CD4-positive, alpha-beta T cell (primary cell): ENCODE measurements at regions not wholly inside any gene's neighbourhood (a gene's known extent, or its start where the extent isn't known, plus 50 kb on each side); places are given as distances from the start of the nearest gene placed in this dataset.

Source experiments
- ATAC-seq: fragments of 200-7000 bp; cut with Tn5 transposase; one replicate; pipeline ENCODE4 v1.10.0; 2022; ENCODE audit warnings: mild to moderate bottlenecking; ENCODE audit not compliant: poor library complexity
- CTCF ChIA-PET: fragments of 350-600 bp; sonication (Branson Sonifier 250); formaldehyde crosslinking; loops from one replicate; lab custom pipeline; 2021; ENCODE audit warnings: antibody characterized with exemption, inconsistent platforms; lab: Charles Lee
- POLR2A ChIA-PET: fragments of 350-600 bp; sonication (Branson Sonifier 250); formaldehyde crosslinking; loops from one replicate; lab custom pipeline; 2021; ENCODE audit warnings: antibody characterized with exemption, inconsistent platforms; lab: Charles Lee
- DNase-seq, 14 experiments: peaks; one replicate each; pipeline ENCODE4 v3.0.0-alpha.2; 2013 to 2020; ENCODE audit warnings: mixed read lengths in 2 of 14
- H3K27ac ChIP-seq, 2 donors: one replicate each; pipeline versions ENCODE4 v1.5.1 to v1.7.0; 2013; ENCODE audit warnings: low read length in 2 of 2, low read depth in 1 of 2, mild to moderate bottlenecking in 1 of 2
- H3K27me3 ChIP-seq, 2 experiments: 1 replicate in 1 of 2; 2 replicates in 1 of 2; pipeline versions ENCODE4 v1.6.1 to v1.7.0; 2013; ENCODE audit warnings: low read length in 2 of 2, control low read depth in 1 of 2, mild to moderate bottlenecking in 1 of 2, moderate library complexity in 1 of 2; ENCODE audit not compliant: insufficient read depth in 2 of 2, control insufficient read depth in 1 of 2
- H3K36me3 ChIP-seq: one replicate; pipeline ENCODE4 v1.6.1; 2013; ENCODE audit warnings: low read length, control low read depth; ENCODE audit not compliant: insufficient read depth
- H3K4me1 ChIP-seq: one replicate; pipeline ENCODE4 v1.6.1; 2013; ENCODE audit warnings: low read length, control low read depth; ENCODE audit not compliant: insufficient read depth
- H3K4me3 ChIP-seq: one replicate; pipeline ENCODE4 v1.5.1; 2013; ENCODE audit warnings: mild to moderate bottlenecking, low read length, moderate library complexity
- H3K9me3 ChIP-seq, 2 experiments: 1 replicate in 1 of 2; 2 replicates in 1 of 2; pipeline versions ENCODE4 v1.6.1 to v1.7.0; 2013; ENCODE audit warnings: low read length in 2 of 2, mild to moderate bottlenecking in 2 of 2, control low read depth in 1 of 2, moderate library complexity in 1 of 2; ENCODE audit not compliant: control insufficient read depth in 1 of 2, insufficient read depth in 1 of 2
- H3K27ac Mint-ChIP-seq: one replicate; pipeline ENCODE4 v1.8.0; 2020; ENCODE audit warnings: mixed read lengths
- H3K27me3 Mint-ChIP-seq: one replicate; pipeline ENCODE4 v1.8.0; 2021; ENCODE audit warnings: mixed read lengths
- H3K36me3 Mint-ChIP-seq: one replicate; pipeline ENCODE4 v1.8.0; 2021; ENCODE audit warnings: low read depth, mixed read lengths
- H3K4me1 Mint-ChIP-seq: one replicate; pipeline ENCODE4 v1.8.0; 2021; ENCODE audit warnings: low read depth, mixed read lengths
- H3K4me3 Mint-ChIP-seq: one replicate; pipeline ENCODE4 v1.8.0; 2020; ENCODE audit warnings: mild to moderate bottlenecking, mixed read lengths
- H3K9me3 Mint-ChIP-seq: one replicate; pipeline ENCODE4 v1.8.0; 2020; ENCODE audit warnings: mixed read lengths
- CTCF ChIP-seq: fragments of 200-600 bp; IDR thresholded peaks from one replicate; pipeline ENCODE4 v1.8.0; 2022; ENCODE audit warnings: antibody characterized with exemption, mild to moderate bottlenecking
- intact Hi-C, 2 experiments: fragments of 100-400 bp; cut with DNase I in 1 of 2; cut with micrococcal nuclease in 1 of 2; formaldehyde crosslinking; loops; one replicate each; pipeline versions ENCODE4 v1.15.1 to v1.9.0; 2023 to 2025; cut with DNase I, micrococcal nuclease

GRCh38 chr9:90960941-90961340 is 159.3 kb downstream of the SYK start:
- Mint-ChIP-seq H3K27ac (no peak overlapping the region), H3K4me3 (no peak overlapping the region), H3K36me3 (no peaks in the 10 kb centered on the region), H3K9me3 (no peaks in the 10 kb centered on the region), H3K4me1 (no peaks in the 10 kb centered on the region), H3K27me3 (peaks cover 18% of the 10 kb centered on the region)
- no peaks in the 10 kb centered on the region for H3K36me3 ChIP-seq
- intact Hi-C loops, result no loop called here
- no peak overlapping the region for H3K27ac ChIP-seq
- TF ChIP-seq CTCF, result no peak
- no peak for DNase-seq
- H3K4me3 ChIP-seq, result no peak overlapping the region
- POLR2A ChIA-PET, result no interaction called here
- ATAC-seq, result no peak
- peaks cover 0 to 3% of the 10 kb centered on the region in 2 experiments for H3K9me3 ChIP-seq
- no peaks in the 10 kb centered on the region for H3K4me1 ChIP-seq
- peaks cover 0 to 11% of the 10 kb centered on the region in 2 experiments for H3K27me3 ChIP-seq
- CTCF ChIA-PET, result no interaction called here

GRCh38 chr9:90961375-90961774 is 159.8 kb downstream of the SYK start:
- Mint-ChIP-seq H3K4me3 (no peak overlapping the region), H3K27me3 (peaks cover 16% of the 10 kb centered on the region), H3K9me3 (no peaks in the 10 kb centered on the region), H3K27ac (no peak overlapping the region), H3K4me1 (no peaks in the 10 kb centered on the region), H3K36me3 (no peaks in the 10 kb centered on the region)
- DNase-seq, result no peak
- H3K36me3 ChIP-seq, result no peaks in the 10 kb centered on the region
- peaks cover 0 to 3% of the 10 kb centered on the region in 2 experiments for H3K9me3 ChIP-seq
- no peaks in the 10 kb centered on the region for H3K4me1 ChIP-seq
- CTCF ChIA-PET, result no interaction called here
- H3K4me3 ChIP-seq, result no peak overlapping the region
- H3K27ac ChIP-seq, result no peak overlapping the region
- peaks cover 0 to 13% of the 10 kb centered on the region in 2 experiments for H3K27me3 ChIP-seq
- POLR2A ChIA-PET, result no interaction called here
- ATAC-seq, result no peak
- no peak for TF ChIP-seq CTCF
- intact Hi-C loops, result no loop called here

DNA sequence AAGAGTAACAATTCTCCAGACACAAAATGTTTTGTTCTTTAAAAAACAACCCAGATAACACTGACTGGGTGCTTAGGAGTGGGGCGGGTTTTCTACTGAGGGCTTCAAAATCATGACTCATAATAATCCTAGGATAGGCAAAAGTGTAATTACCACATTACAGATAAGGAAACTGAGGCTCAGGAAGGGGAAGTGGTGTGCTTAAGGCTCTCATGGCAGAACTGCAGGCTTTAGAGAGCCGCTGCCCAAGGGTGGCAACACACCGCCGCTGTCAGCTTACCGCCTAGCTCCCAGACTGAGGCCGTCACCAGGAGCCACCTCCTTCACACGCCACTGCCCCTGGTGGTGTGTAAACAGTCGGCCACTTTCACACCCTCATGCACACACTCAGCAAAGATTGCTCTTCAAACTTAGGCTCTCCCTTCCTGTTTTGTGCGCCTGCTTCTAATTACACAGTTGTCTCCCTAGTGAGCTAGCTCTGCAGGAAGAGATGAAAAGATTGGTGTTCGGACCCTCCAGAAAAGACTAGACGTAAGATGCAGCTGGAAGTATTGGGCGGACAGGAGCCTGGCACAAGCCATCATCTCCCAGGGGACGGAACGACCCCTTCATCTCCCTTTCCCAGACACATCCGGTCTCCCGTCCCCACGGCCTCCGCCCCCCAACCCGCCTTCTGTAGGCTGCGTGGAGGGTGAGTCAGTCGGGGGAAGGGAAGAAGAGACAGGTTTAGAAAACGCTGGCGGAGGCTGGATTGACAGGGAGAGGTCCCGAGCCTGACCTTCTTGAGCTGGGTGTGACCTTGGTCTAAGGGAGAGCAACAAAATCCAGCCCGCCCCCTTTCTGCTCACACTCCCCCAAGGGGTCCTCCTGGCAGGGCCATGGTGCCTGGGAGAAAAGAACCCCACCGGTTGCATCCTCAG is 162.7 kb downstream of the SYK start:
- DNase-seq, result peak in 3 of 14 experiments; percentile 7 to 20 (median 10)
- no peak overlapping the region for H3K4me3 ChIP-seq
- CTCF ChIA-PET, result no interaction called here

More for the DNA sequence above, 162.7 kb downstream of the SYK start:
- H3K36me3 ChIP-seq, result no peaks in the 10 kb centered on the region
- Mint-ChIP-seq H3K4me3 (no peak overlapping the region), H3K9me3 (no peaks in the 10 kb centered on the region), H3K4me1 (no peaks in the 10 kb centered on the region), H3K36me3 (no peaks in the 10 kb centered on the region), H3K27ac (no peak overlapping the region), H3K27me3 (peaks cover 29% of the 10 kb centered on the region)
- no peak overlapping the region for H3K27ac ChIP-seq
- TF ChIP-seq CTCF, result no peak
- POLR2A ChIA-PET, result no interaction called here
- no peak for ATAC-seq
- no peaks in the 10 kb centered on the region for H3K4me1 ChIP-seq
- peaks cover 0 to 3% of the 10 kb centered on the region in 2 experiments for H3K9me3 ChIP-seq
- intact Hi-C loops, result no loop called here
- peaks cover 0 to 13% of the 10 kb centered on the region in 2 experiments for H3K27me3 ChIP-seq
